ENCODE measurements at regions not wholly inside any gene's neighbourhood (a gene's known extent, or its start where the extent isn't known, plus 50 kb on each side); places are given as distances from the start of the nearest gene placed in this dataset.

- TF ChIP-seq CTCF (IDR thresholded peaks at IDR 0.05; ENCODE audit: control insufficient read depth, insufficient read depth, low read depth, low read length, missing control alignments) = no peak
- H3K4me3 ChIP-seq (ENCODE audit: control insufficient read depth, low read depth, low read length) = no peak overlapping the region
- DNase-seq (ENCODE audit: low read depth) = no peak
Measured at GRCh38 chr13:106680796-106681472, 113.0 kb upstream of the ARGLU1 start.

GRCh38 chr13:106678646-106679418, 110.9 kb upstream of the ARGLU1 start:
- no peak for DNase-seq (ENCODE audit: low read depth)
- no peak for TF ChIP-seq CTCF (IDR thresholded peaks at IDR 0.05; ENCODE audit: control insufficient read depth, insufficient read depth, low read depth, low read length, missing control alignments)
- H3K4me3 ChIP-seq (ENCODE audit: control insufficient read depth, low read depth, low read length) = no peak overlapping the region

- no peak overlapping the region for H3K4me3 ChIP-seq (ENCODE audit: control insufficient read depth, low read depth, low read length)
- no peak for TF ChIP-seq CTCF (IDR thresholded peaks at IDR 0.05; ENCODE audit: control insufficient read depth, insufficient read depth, low read depth, low read length, missing control alignments)
- DNase-seq (ENCODE audit: low read depth) = no peak
Measured at GRCh38 chr13:106675311-106675710, 107.4 kb upstream of the ARGLU1 start.

- DNase-seq (ENCODE audit: low read depth) = no peak
- no peak overlapping the region for H3K4me3 ChIP-seq (ENCODE audit: control insufficient read depth, low read depth, low read length)
- no peak for TF ChIP-seq CTCF (IDR thresholded peaks at IDR 0.05; ENCODE audit: control insufficient read depth, insufficient read depth, low read depth, low read length, missing control alignments)
Measured at GRCh38 chr13:106660746-106661625, 93.0 kb upstream of the ARGLU1 start.

- DNase-seq (ENCODE audit: low read depth) = no peak
- no peak overlapping the region for H3K4me3 ChIP-seq (ENCODE audit: control insufficient read depth, low read depth, low read length)
- TF ChIP-seq CTCF (IDR thresholded peaks at IDR 0.05; ENCODE audit: control insufficient read depth, insufficient read depth, low read depth, low read length, missing control alignments) = no peak
Measured at GRCh38 chr13:106657104-106657503, 89.2 kb upstream of the ARGLU1 start.

GRCh38 chr13:106656186-106656585, 88.2 kb upstream of the ARGLU1 start:
- TF ChIP-seq CTCF (IDR thresholded peaks at IDR 0.05; ENCODE audit: control insufficient read depth, insufficient read depth, low read depth, low read length, missing control alignments) = no peak
- H3K4me3 ChIP-seq (ENCODE audit: control insufficient read depth, low read depth, low read length) = no peak overlapping the region
- no peak for DNase-seq (ENCODE audit: low read depth)
